Panc1 (cell line): ENCODE measurements at regions not wholly inside any gene's neighbourhood (a gene's known extent, or its start where the extent isn't known, plus 50 kb on each side); places are given as distances from the start of the nearest gene placed in this dataset.

ENCODE experiments used
- ATAC-seq: fragments of 200-7000 bp; cut with Tn5 transposase; 2 replicates; pipeline ENCODE4 v1.9.1; 2020; ENCODE audit warnings: mild to moderate bottlenecking, moderate library complexity
- BruUV-seq: library from RNA; stranded (reverse); fragments of 400-500 nt; replicated peaks from 2 replicates; lab custom pipeline; 2021; lab: Mats Ljungman, UMichigan
- CTCF ChIA-PET: fragments of 300-600 bp; sonication (Branson Sonifier 250); formaldehyde crosslinking; loops from one replicate; lab custom pipeline; 2022; ENCODE audit warnings: antibody characterized with exemption; lab: Charles Lee
- POLR2A ChIA-PET: fragments of 300-600 bp; sonication (Branson Sonifier 250); formaldehyde crosslinking; loops from one replicate; lab custom pipeline; 2022; ENCODE audit warnings: antibody characterized with exemption; lab: Charles Lee
- DNase-seq: peaks from one replicate; pipeline ENCODE4 v3.0.0-alpha.2; 2010; ENCODE audit warnings: low read depth, low spot score
- H3K27ac ChIP-seq: 2 replicates; pipeline ENCODE4 v1.5.1; 2011; ENCODE audit warnings: mild to moderate bottlenecking, low read length, inconsistent platforms
- H3K27me3 ChIP-seq: fragments of 200-500 bp; sonication (Bioruptor generic); 2 replicates; pipeline ENCODE4 v1.6.0; 2014; ENCODE audit warnings: low read length, inconsistent platforms; ENCODE audit not compliant: control insufficient read depth, insufficient read depth
- H3K36me3 ChIP-seq: fragments of 200-500 bp; sonication (Bioruptor generic); 2 replicates; pipeline ENCODE4 v1.5.1; 2014; ENCODE audit warnings: inconsistent platforms, mild to moderate bottlenecking, low read length, moderate library complexity; ENCODE audit not compliant: control insufficient read depth, insufficient read depth
- H3K4me1 ChIP-seq: 2 replicates; pipeline ENCODE4 v1.5.1; 2011; ENCODE audit warnings: inconsistent platforms, mild to moderate bottlenecking, low read length, moderate library complexity; ENCODE audit not compliant: control insufficient read depth, insufficient read depth
- H3K4me3 ChIP-seq, 2 experiments: 2 replicates each; pipeline ENCODE4 v1.5.1; 2011 to 2012; ENCODE audit warnings: low read depth in 2 of 2, low read length in 2 of 2, mild to moderate bottlenecking in 2 of 2, inconsistent platforms in 1 of 2, moderate library complexity in 1 of 2
- H3K9me3 ChIP-seq: fragments of 200-500 bp; sonication (Bioruptor generic); 2 replicates; pipeline ENCODE4 v1.5.1; 2014; ENCODE audit warnings: low read depth, mild to moderate bottlenecking, inconsistent platforms, low read length, moderate library complexity; ENCODE audit not compliant: control insufficient read depth, insufficient read depth
- CTCF ChIP-seq: fragments of 450-650 bp; IDR thresholded peaks from 2 replicates; pipeline ENCODE4 v1.5.1; 2017; ENCODE audit warnings: mild to moderate bottlenecking
- POLR2AphosphoS5 ChIP-seq: IDR thresholded peaks from 2 replicates; pipeline ENCODE4 v1.6.1; 2012; ENCODE audit warnings: mild to moderate bottlenecking, low read depth, low read length, moderate library complexity
- REST ChIP-seq, 2 experiments: IDR thresholded peaks; 2 replicates each; pipeline ENCODE4 v1.6.1; 2011 to 2012; ENCODE audit warnings: low read depth in 2 of 2, control low read depth in 1 of 2, low read length in 1 of 2, mild to moderate bottlenecking in 1 of 2, moderate library complexity in 1 of 2; ENCODE audit not compliant: insufficient read depth in 1 of 2
- SIN3A ChIP-seq: IDR thresholded peaks from 2 replicates; pipeline ENCODE4 v1.6.1; 2012; ENCODE audit warnings: low read depth, mild to moderate bottlenecking, low read length, moderate library complexity, borderline replicate concordance; ENCODE audit not compliant: insufficient read depth
- TCF7L2 ChIP-seq: IDR thresholded peaks from 2 replicates; pipeline ENCODE4 v1.6.1; 2011; ENCODE audit warnings: mild to moderate bottlenecking, low read depth, low read length, inconsistent platforms
- in situ Hi-C: cut with HindIII; loops from 2 replicates; pipeline ENCODE4 v1.10.0; 2016; ENCODE audit warnings: low sequenced_read_pairs, low pct_unique_long_range_greater_than_20kb
- intact Hi-C: fragments of 100-400 bp; cut with micrococcal nuclease; formaldehyde crosslinking; loops from one replicate; pipeline ENCODE4 v1.10.0; 2022; ENCODE audit not compliant: unreplicated experiment

GRCh38 chr4:52244103-52244775, 193.1 kb downstream of the SPATA18 start:
- Histone ChIP-seq H3K27ac (no peak overlapping the region), H3K36me3 (no peaks in the 10 kb centered on the region), H3K9me3 (no peaks in the 10 kb centered on the region), H3K27me3 (no peaks in the 10 kb centered on the region), H3K4me3 (no peak overlapping the region), H3K4me1 (no peaks in the 10 kb centered on the region)
- no peak for ATAC-seq
- intact Hi-C loops (no loop called here), in situ Hi-C loops (no loop called here)
- POLR2A ChIA-PET, result no interaction called here
- TF ChIP-seq TCF7L2, result no peak
- no peak for TF ChIP-seq SIN3A
- no peak for TF ChIP-seq CTCF
- TF ChIP-seq REST (IDR thresholded peaks at IDR 0.05; ENCODE audit: insufficient read depth in 1 of 2, low read depth in 2 of 2, low read length in 1 of 2), result no peak
- no peak for TF ChIP-seq POLR2AphosphoS5
- CTCF ChIA-PET, result no interaction called here
- BruUV-seq, result no TSS peak
- DNase-seq, result no peak

- intact Hi-C loops, result no loop called here
- CTCF ChIA-PET, result interaction anchor here (0.6 kb wide), 1 partner anchor 422 kb away, joined by 3 read pairs; no protein-coding TSS in a partner anchor
- in situ Hi-C loops, result no loop called here
Measured at GRCh38 chr4:52244848-52245247, 193.7 kb downstream of the SPATA18 start.

More at GRCh38 chr4:52244848-52245247, 193.7 kb downstream of the SPATA18 start:
- DNase-seq, result no peak
- Histone ChIP-seq H3K4me3 (no peak overlapping the region), H3K36me3 (no peaks in the 10 kb centered on the region), H3K27me3 (no peaks in the 10 kb centered on the region), H3K4me1 (no peaks in the 10 kb centered on the region), H3K9me3 (no peaks in the 10 kb centered on the region), H3K27ac (no peak overlapping the region)
- no peak for ATAC-seq
- TF ChIP-seq CTCF, result no peak
- TF ChIP-seq SIN3A, result no peak
- no peak for TF ChIP-seq TCF7L2
- TF ChIP-seq REST (IDR thresholded peaks at IDR 0.05; ENCODE audit: insufficient read depth in 1 of 2, low read depth in 2 of 2, low read length in 1 of 2), result no peak
- no peak for TF ChIP-seq POLR2AphosphoS5
- POLR2A ChIA-PET, result no interaction called here
- BruUV-seq, result no TSS peak
